ENCODE measurements at regions not wholly inside any gene's neighbourhood (a gene's known extent, or its start where the extent isn't known, plus 50 kb on each side); places are given as distances from the start of the nearest gene placed in this dataset.

DNA sequence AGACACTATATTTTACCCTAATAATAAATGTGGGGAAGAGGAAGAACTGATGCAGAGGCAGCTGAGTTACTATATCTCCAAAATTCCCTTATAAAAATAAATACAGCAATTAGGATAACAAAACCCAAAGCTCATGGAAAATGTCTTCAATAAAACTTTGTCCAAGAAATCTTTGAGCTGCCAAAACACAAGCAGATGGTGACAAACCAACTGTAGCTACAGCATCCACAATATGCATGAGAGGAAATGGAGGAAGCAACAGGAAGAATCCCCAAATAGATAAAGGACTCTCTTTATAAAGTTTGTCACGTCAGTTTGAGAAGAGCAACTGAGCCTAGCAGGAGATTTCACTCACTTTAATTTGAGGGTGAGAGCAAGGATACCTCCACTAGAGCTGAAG, 638.2 kb downstream of the IGSF11 start:
- TF ChIP-seq, protein P1, sequence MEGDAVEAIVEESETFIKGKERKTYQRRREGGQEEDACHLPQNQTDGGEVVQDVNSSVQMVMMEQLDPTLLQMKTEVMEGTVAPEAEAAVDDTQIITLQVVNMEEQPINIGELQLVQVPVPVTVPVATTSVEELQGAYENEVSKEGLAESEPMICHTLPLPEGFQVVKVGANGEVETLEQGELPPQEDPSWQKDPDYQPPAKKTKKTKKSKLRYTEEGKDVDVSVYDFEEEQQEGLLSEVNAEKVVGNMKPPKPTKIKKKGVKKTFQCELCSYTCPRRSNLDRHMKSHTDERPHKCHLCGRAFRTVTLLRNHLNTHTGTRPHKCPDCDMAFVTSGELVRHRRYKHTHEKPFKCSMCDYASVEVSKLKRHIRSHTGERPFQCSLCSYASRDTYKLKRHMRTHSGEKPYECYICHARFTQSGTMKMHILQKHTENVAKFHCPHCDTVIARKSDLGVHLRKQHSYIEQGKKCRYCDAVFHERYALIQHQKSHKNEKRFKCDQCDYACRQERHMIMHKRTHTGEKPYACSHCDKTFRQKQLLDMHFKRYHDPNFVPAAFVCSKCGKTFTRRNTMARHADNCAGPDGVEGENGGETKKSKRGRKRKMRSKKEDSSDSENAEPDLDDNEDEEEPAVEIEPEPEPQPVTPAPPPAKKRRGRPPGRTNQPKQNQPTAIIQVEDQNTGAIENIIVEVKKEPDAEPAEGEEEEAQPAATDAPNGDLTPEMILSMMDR (IDR thresholded peaks at IDR 0.05; ENCODE audit: insufficient read depth, missing control alignments): no peak
- FAIRE-seq (no peak), DNase-seq (ENCODE audit: insufficient read length, low spot score) (no peak)

DNA sequence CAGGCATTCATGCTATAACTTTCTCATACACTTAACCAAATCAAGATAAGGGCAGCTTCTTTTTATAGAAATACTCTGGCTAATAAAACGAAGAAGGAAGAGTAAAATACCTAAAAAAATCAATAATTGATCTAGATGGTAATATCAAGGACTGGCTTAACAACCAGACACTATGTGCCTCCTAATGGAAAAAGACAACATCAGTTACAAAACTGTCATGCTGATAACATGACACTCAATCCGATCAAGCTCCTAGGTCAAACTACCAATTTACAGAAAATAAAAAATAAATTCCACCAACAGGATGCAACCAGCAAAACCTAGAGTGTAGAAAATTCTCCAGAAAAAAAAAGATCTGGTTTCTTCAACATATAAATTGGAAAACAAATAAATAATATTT, 634.6 kb downstream of the IGSF11 start:
- FAIRE-seq: no peak

DNA sequence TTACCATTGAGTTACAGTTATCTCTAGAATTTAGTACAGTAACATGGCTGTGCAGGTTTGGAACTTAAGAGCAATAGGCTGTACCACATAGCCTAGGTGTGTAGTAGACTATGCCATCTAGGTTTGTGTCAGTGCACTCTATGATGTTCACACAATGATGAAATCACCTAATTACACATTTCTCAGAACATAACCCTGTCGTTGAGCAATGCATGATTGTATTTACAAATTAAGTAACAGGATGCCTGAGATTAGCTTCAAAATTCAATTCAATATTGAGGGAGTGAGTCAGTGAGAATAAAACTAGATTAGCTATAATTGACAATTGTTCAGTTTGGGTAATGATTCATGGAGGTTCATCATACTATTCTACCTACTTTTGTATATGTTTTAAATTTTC, 633.8 kb downstream of the IGSF11 start:
- TF ChIP-seq, protein P1 (IDR thresholded peaks at IDR 0.05; ENCODE audit: insufficient read depth, missing control alignments): no peak
- DNase-seq (ENCODE audit: insufficient read length, low spot score) (no peak), FAIRE-seq (no peak)

More for the DNA sequence above, 634.6 kb downstream of the IGSF11 start:
- no peak for DNase-seq (ENCODE audit: insufficient read length, low spot score)
- TF ChIP-seq, protein P1 (IDR thresholded peaks at IDR 0.05; ENCODE audit: insufficient read depth, missing control alignments): no peak

DNA sequence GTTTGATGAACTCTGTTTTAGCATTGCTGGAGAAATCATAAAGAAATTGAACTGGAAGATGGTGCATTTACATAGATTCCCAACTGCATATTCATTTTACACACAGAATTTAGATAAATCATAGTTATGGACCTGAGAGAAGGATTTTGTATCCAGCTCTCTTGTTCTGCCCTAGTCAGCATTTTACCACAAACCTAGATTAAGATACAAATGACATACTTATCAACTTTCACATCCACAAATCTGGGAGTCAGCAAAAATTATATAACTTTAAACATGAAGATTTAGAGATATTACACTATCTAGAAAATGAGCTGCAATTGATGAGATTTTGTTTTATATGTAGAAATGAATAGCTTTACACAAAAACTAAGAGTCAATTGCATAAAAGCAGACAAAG, 632.8 kb downstream of the IGSF11 start:
- FAIRE-seq: no peak
- TF ChIP-seq, protein P1 (IDR thresholded peaks at IDR 0.05; ENCODE audit: insufficient read depth, missing control alignments): no peak
- DNase-seq (ENCODE audit: insufficient read length, low spot score): no peak

DNA sequence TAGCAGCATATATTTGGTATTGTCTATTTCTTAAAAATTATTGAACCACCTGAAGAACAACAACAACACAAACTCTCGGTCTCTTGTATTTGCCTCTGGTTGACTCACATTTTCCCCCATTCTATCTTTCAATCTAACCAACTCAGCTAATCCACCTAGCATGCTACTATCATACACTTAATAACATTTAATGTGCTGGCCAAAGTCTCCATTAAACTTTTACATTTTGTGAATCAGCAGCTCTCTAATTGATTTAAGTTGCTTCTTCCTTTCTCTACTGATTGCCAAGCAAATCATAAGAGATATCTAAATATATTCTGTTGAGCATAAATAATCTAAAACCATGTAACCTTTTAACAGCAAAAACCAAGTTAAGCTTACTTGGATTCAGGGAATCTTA, 631.7 kb downstream of the IGSF11 start:
- no peak for FAIRE-seq
- no peak for DNase-seq (ENCODE audit: insufficient read length, low spot score)
- TF ChIP-seq, protein P1 (IDR thresholded peaks at IDR 0.05; ENCODE audit: insufficient read depth, missing control alignments): no peak

DNA sequence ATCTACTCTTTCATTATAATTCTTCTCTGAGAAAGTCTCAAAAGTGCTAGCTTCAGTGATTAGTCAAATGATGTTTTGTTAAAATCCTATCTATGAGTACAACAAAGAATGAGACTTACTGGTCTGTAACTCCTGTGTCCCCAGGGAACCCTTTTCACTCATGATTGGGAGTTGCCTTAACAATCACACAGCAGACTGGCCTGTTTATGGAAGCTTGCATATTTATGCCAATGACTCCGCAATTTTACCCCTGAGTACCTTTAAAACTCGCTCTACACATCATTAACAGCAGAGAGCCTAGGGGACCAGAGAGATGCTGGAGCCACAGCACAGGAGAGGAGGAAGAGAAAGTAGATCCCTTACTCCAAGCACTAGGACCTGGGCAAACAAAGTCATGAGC, 628.1 kb downstream of the IGSF11 start:
- TF ChIP-seq, protein P1 (IDR thresholded peaks at IDR 0.05; ENCODE audit: insufficient read depth, missing control alignments): no peak
- no peak for FAIRE-seq

DNA sequence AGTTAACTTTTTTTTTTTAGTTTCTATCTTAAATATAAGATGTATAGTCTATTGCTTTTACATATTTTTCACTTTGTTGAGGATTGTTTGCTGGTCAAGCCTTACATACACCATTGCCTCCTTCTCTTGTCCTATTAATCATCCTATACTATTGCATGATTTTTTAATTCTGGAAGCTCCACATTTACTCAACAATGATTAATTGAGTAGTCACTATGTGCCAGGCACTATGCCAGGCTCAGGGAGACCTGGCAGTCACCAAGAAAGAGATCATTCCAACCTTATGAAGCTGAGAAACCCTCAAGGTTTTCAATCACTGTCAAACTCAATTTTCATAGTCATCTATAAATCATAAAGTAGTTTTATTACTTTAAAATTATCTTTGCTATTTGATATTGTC, 626.2 kb downstream of the IGSF11 start:
- TF ChIP-seq, protein P1 (IDR thresholded peaks at IDR 0.05; ENCODE audit: insufficient read depth, missing control alignments): no peak
- no peak for DNase-seq (ENCODE audit: insufficient read length, low spot score)
- no peak for FAIRE-seq

More for the DNA sequence above, 628.1 kb downstream of the IGSF11 start:
- DNase-seq (ENCODE audit: insufficient read length, low spot score): no peak
